ENCODE measurements at regions not wholly inside any gene's neighbourhood (a gene's known extent, or its start where the extent isn't known, plus 50 kb on each side); places are given as distances from the start of the nearest gene placed in this dataset.

- DNase-seq (ENCODE audit: low spot score) (no peak), ATAC-seq (no peak)
- intact Hi-C loops (cut with DNase I): no loop called here
Measured at GRCh38 chr4:171759274-171759673, 53.9 kb upstream of the GALNTL6 start.

- DNase-seq (ENCODE audit: low spot score) (no peak), ATAC-seq (no peak)
- intact Hi-C loops (cut with DNase I): no loop called here
Measured at GRCh38 chr4:171751538-171751937, 61.7 kb upstream of the GALNTL6 start.

GRCh38 chr4:171746418-171746817 is 66.8 kb upstream of the GALNTL6 start:
- ATAC-seq (no peak), DNase-seq (ENCODE audit: low spot score) (no peak)
- intact Hi-C loops (cut with DNase I): no loop called here

- intact Hi-C loops (cut with DNase I): no loop called here
- DNase-seq (ENCODE audit: low spot score) (no peak), ATAC-seq (no peak)
Measured at GRCh38 chr4:171742436-171742835, 70.8 kb upstream of the GALNTL6 start.

GRCh38 chr4:171727185-171727584 is 86.0 kb upstream of the GALNTL6 start:
- intact Hi-C loops (cut with DNase I): no loop called here
- no peak for ATAC-seq
- no peak for DNase-seq (ENCODE audit: low spot score)

GRCh38 chr4:171721937-171722336 is 91.3 kb upstream of the GALNTL6 start:
- ATAC-seq (no peak), DNase-seq (ENCODE audit: low spot score) (no peak)
- intact Hi-C loops (cut with DNase I): no loop called here

GRCh38 chr4:171719691-171720090 is 93.5 kb upstream of the GALNTL6 start:
- ATAC-seq: no peak

GRCh38 chr4:171718665-171719064 is 94.5 kb upstream of the GALNTL6 start:
- no peak for ATAC-seq
- DNase-seq (ENCODE audit: low spot score): no peak
- intact Hi-C loops (cut with DNase I): no loop called here

More at GRCh38 chr4:171719691-171720090, 93.5 kb upstream of the GALNTL6 start:
- intact Hi-C loops (cut with DNase I): no loop called here
- no peak for DNase-seq (ENCODE audit: low spot score)

- ATAC-seq (no peak), DNase-seq (ENCODE audit: low spot score) (no peak)
- intact Hi-C loops (cut with DNase I): no loop called here
Measured at GRCh38 chr4:171718069-171718468, 95.1 kb upstream of the GALNTL6 start.

GRCh38 chr4:171717231-171717741 is 95.9 kb upstream of the GALNTL6 start:
- ATAC-seq (no peak), DNase-seq (ENCODE audit: low spot score) (no peak)
- intact Hi-C loops (cut with DNase I): no loop called here

- intact Hi-C loops (cut with DNase I): no loop called here
- ATAC-seq (peak; percentile 57), DNase-seq (ENCODE audit: low spot score) (no peak)
Measured at GRCh38 chr4:171715973-171716372, 97.2 kb upstream of the GALNTL6 start.

- peak; percentile 39 for ATAC-seq
- DNase-seq (ENCODE audit: low spot score): no peak
- intact Hi-C loops (cut with DNase I): no loop called here
Measured at GRCh38 chr4:171714791-171715454, 98.3 kb upstream of the GALNTL6 start.

GRCh38 chr4:171710743-171711142 is 102.5 kb upstream of the GALNTL6 start:
- intact Hi-C loops (cut with DNase I): no loop called here
- ATAC-seq: no peak

GRCh38 chr4:171676555-171677215 is 136.5 kb upstream of the GALNTL6 start:
- ATAC-seq (no peak), DNase-seq (ENCODE audit: low spot score) (no peak)
- intact Hi-C loops (cut with DNase I): no loop called here

More at GRCh38 chr4:171710743-171711142, 102.5 kb upstream of the GALNTL6 start:
- DNase-seq (ENCODE audit: low spot score): no peak

- ATAC-seq (no peak), DNase-seq (ENCODE audit: low spot score) (no peak)
- intact Hi-C loops (cut with DNase I): no loop called here
Measured at GRCh38 chr4:171674781-171675180, 138.4 kb upstream of the GALNTL6 start.

GRCh38 chr4:171668403-171668802 is 144.8 kb upstream of the GALNTL6 start:
- no peak for ATAC-seq
- DNase-seq (ENCODE audit: low spot score): no peak
- intact Hi-C loops (cut with DNase I): no loop called here

- DNase-seq (ENCODE audit: low spot score): no peak
- intact Hi-C loops (cut with DNase I): no loop called here
- ATAC-seq: no peak
Measured at GRCh38 chr4:171667906-171668305, 145.3 kb upstream of the GALNTL6 start.

GRCh38 chr4:171651071-171651470 is 162.1 kb upstream of the GALNTL6 start:
- no peak for ATAC-seq
- intact Hi-C loops (cut with DNase I): no loop called here
- no peak for DNase-seq (ENCODE audit: low spot score)

GRCh38 chr4:171650543-171650942 is 162.7 kb upstream of the GALNTL6 start:
- DNase-seq (ENCODE audit: low spot score) (no peak), ATAC-seq (peak; percentile 26)

GRCh38 chr4:171648926-171649325 is 164.3 kb upstream of the GALNTL6 start:
- DNase-seq (ENCODE audit: low spot score): no peak
- intact Hi-C loops (cut with DNase I): no loop called here
- no peak for ATAC-seq

More at GRCh38 chr4:171650543-171650942, 162.7 kb upstream of the GALNTL6 start:
- intact Hi-C loops (cut with DNase I): no loop called here

- intact Hi-C loops (cut with DNase I): no loop called here
- no peak for DNase-seq (ENCODE audit: low spot score)
- no peak for ATAC-seq
Measured at GRCh38 chr4:171646984-171647383, 166.2 kb upstream of the GALNTL6 start.

All from sciatic nerve (tissue), 2 donors.